Head of caudate nucleus (tissue), 42 donors: ENCODE measurements at regions not wholly inside any gene's neighbourhood (a gene's known extent, or its start where the extent isn't known, plus 50 kb on each side); places are given as distances from the start of the nearest gene placed in this dataset.

Experiments used
- DNase-seq, 42 donors: peaks; one replicate each; pipeline versions ENCODE4 v3.0.0 to v3.0.0-alpha.2; 2020 to 2021; ENCODE audit warnings: mixed read lengths in 7 of 42
- intact Hi-C: fragments of 100-400 bp; cut with DNase I; formaldehyde crosslinking; loops from one replicate; pipeline ENCODE4 v1.15.0; 2022

GRCh38 chr16:65422934-65423333 lies 301.1 kb upstream of the CDH11 start:
- intact Hi-C loops: no loop called here
- DNase-seq: no peak

- no peak for DNase-seq
- intact Hi-C loops: no loop called here
Measured at GRCh38 chr16:65421596-65421995, 299.7 kb upstream of the CDH11 start.

- DNase-seq: no peak
- intact Hi-C loops: no loop called here
Measured at GRCh38 chr16:65418435-65418834, 296.6 kb upstream of the CDH11 start.

- intact Hi-C loops: no loop called here
- DNase-seq: no peak
Measured at GRCh38 chr16:65415460-65415859, 293.6 kb upstream of the CDH11 start.

GRCh38 chr16:65414284-65414984 lies 292.6 kb upstream of the CDH11 start:
- no peak for DNase-seq
- intact Hi-C loops: no loop called here

GRCh38 chr16:65413861-65414260 lies 292.0 kb upstream of the CDH11 start:
- no peak for DNase-seq
- intact Hi-C loops: no loop called here

GRCh38 chr16:65410801-65411200 lies 288.9 kb upstream of the CDH11 start:
- no peak for DNase-seq
- intact Hi-C loops: no loop called here

- DNase-seq: no peak
- intact Hi-C loops: no loop called here
Measured at GRCh38 chr16:65409510-65409909, 287.6 kb upstream of the CDH11 start.

- intact Hi-C loops: no loop called here
- no peak for DNase-seq
Measured at GRCh38 chr16:65406933-65407332, 285.1 kb upstream of the CDH11 start.

- intact Hi-C loops: no loop called here
- DNase-seq: no peak
Measured at GRCh38 chr16:65406116-65406515, 284.3 kb upstream of the CDH11 start.

- no peak for DNase-seq
- intact Hi-C loops: no loop called here
Measured at GRCh38 chr16:65394281-65394680, 272.4 kb upstream of the CDH11 start.

- intact Hi-C loops: no loop called here
- no peak for DNase-seq
Measured at GRCh38 chr16:65392806-65393565, 271.1 kb upstream of the CDH11 start.

- intact Hi-C loops: no loop called here
Measured at GRCh38 chr16:65388592-65388991, 266.7 kb upstream of the CDH11 start.

GRCh38 chr16:65386672-65387071 lies 264.8 kb upstream of the CDH11 start:
- no peak for DNase-seq
- intact Hi-C loops: no loop called here

More at GRCh38 chr16:65388592-65388991, 266.7 kb upstream of the CDH11 start:
- no peak for DNase-seq

GRCh38 chr16:65384441-65384840 lies 262.6 kb upstream of the CDH11 start:
- DNase-seq: no peak
- intact Hi-C loops: no loop called here

GRCh38 chr16:65377195-65377594 lies 255.3 kb upstream of the CDH11 start:
- intact Hi-C loops: no loop called here
- DNase-seq: no peak

- intact Hi-C loops: no loop called here
- no peak for DNase-seq
Measured at GRCh38 chr16:65376601-65377000, 254.7 kb upstream of the CDH11 start.

- DNase-seq: no peak
- intact Hi-C loops: no loop called here
Measured at GRCh38 chr16:65375651-65376050, 253.8 kb upstream of the CDH11 start.

GRCh38 chr16:65373097-65373496 lies 251.2 kb upstream of the CDH11 start:
- intact Hi-C loops: no loop called here
- no peak for DNase-seq

- DNase-seq: no peak
- intact Hi-C loops: no loop called here
Measured at GRCh38 chr16:65372171-65372570, 250.3 kb upstream of the CDH11 start.
